Neural progenitor cell (in vitro differentiated cells): ENCODE measurements at regions not wholly inside any gene's neighbourhood (a gene's known extent, or its start where the extent isn't known, plus 50 kb on each side); places are given as distances from the start of the nearest gene placed in this dataset.

Experiments used
- DNase-seq: peaks from one replicate; pipeline ENCODE4 v3.0.0-alpha.2; 2016; ENCODE audit warnings: low spot score
- H2AFZ ChIP-seq: fragments of 200-600 bp; sonication (generic); replicated peaks from 2 replicates; pipeline ENCODE4 v1.6.1; 2016; ENCODE audit warnings: antibody characterized with exemption
- H3F3A ChIP-seq: fragments of 200-600 bp; sonication (generic); 2 replicates; pipeline ENCODE4 v1.6.1; 2016; ENCODE audit warnings: antibody characterized with exemption, low read depth
- H3K27ac ChIP-seq: fragments of 200-600 bp; sonication (generic); 2 replicates; pipeline ENCODE4 v1.5.1; 2016; ENCODE audit warnings: mild to moderate bottlenecking
- H3K27me3 ChIP-seq: fragments of 200-600 bp; sonication (generic); 2 replicates; pipeline ENCODE4 v1.6.1; 2016; ENCODE audit warnings: mild to moderate bottlenecking, moderate library complexity
- H3K36me3 ChIP-seq: fragments of 200-600 bp; sonication (generic); 2 replicates; pipeline ENCODE4 v1.5.1; 2016
- H3K4me1 ChIP-seq: fragments of 200-600 bp; sonication (generic); 2 replicates; pipeline ENCODE4 v1.6.1; 2016; ENCODE audit warnings: mixed run types
- H3K4me2 ChIP-seq: fragments of 200-600 bp; sonication (generic); 2 replicates; pipeline ENCODE4 v1.6.1; 2016
- H3K4me3 ChIP-seq: fragments of 200-600 bp; sonication (generic); 2 replicates; pipeline ENCODE4 v1.5.1; 2016
- H3K79me2 ChIP-seq: fragments of 200-600 bp; sonication (generic); 2 replicates; pipeline ENCODE4 v1.6.1; 2016; ENCODE audit warnings: low read depth
- H3K9ac ChIP-seq: fragments of 200-600 bp; sonication (generic); 2 replicates; pipeline ENCODE4 v1.6.1; 2016
- H3K9me3 ChIP-seq: fragments of 200-600 bp; sonication (generic); 2 replicates; pipeline ENCODE4 v1.5.1; 2016; ENCODE audit warnings: low read depth
- H4K20me1 ChIP-seq: fragments of 200-600 bp; sonication (generic); 2 replicates; pipeline ENCODE4 v1.6.1; 2016; ENCODE audit warnings: low read depth
- H3K27ac Mint-ChIP-seq: 3 replicates; pipeline ENCODE4 v1.8.0; 2021; ENCODE audit warnings: mixed read lengths
- H3K27me3 Mint-ChIP-seq: 2 replicates; pipeline ENCODE4 v1.8.0; 2022; ENCODE audit warnings: low read depth, mild to moderate bottlenecking, inconsistent platforms, moderate library complexity, mixed read lengths; ENCODE audit not compliant: insufficient read depth
- H3K36me3 Mint-ChIP-seq: 3 replicates; pipeline ENCODE4 v1.8.0; 2021; ENCODE audit warnings: mixed read lengths
- H3K4me1 Mint-ChIP-seq: 3 replicates; pipeline ENCODE4 v1.8.0; 2021; ENCODE audit warnings: mixed read lengths
- H3K4me3 Mint-ChIP-seq: 3 replicates; pipeline ENCODE4 v1.8.0; 2021; ENCODE audit warnings: mild to moderate bottlenecking, moderate library complexity, mixed read lengths
- H3K9me3 Mint-ChIP-seq: 3 replicates; pipeline ENCODE4 v1.8.0; 2020; ENCODE audit warnings: mixed read lengths
- CTCF ChIP-seq: fragments of 200-600 bp; sonication (generic); IDR thresholded peaks from 2 replicates; pipeline ENCODE4 v1.5.1; 2017; ENCODE audit warnings: antibody characterized with exemption, mild to moderate bottlenecking
- EZH2 ChIP-seq: fragments of 200-600 bp; sonication (generic); IDR thresholded peaks from 2 replicates; pipeline ENCODE4 v1.6.1; 2017; ENCODE audit warnings: antibody characterized with exemption, mild to moderate bottlenecking, moderate library complexity
- EZH2phosphoT487 ChIP-seq: fragments of 200-600 bp; sonication (generic); IDR thresholded peaks from 2 replicates; pipeline ENCODE4 v1.6.1; 2017; ENCODE audit warnings: antibody characterized with exemption

- Histone ChIP-seq H3K79me2 (peaks cover under 1% of the 10 kb centered on the region), H3K4me3 (no peak overlapping the region), H3K4me1 (peaks cover 14% of the 10 kb centered on the region), H3F3A (peaks cover 12% of the 10 kb centered on the region), H2AFZ (no peak overlapping the region), H3K4me2 (no peak overlapping the region), H3K9me3 (peaks cover 5% of the 10 kb centered on the region), H3K27me3 (no peaks in the 10 kb centered on the region), H3K9ac (no peak overlapping the region), H3K27ac (no peak overlapping the region), H3K36me3 (no peaks in the 10 kb centered on the region), H4K20me1 (no peaks in the 10 kb centered on the region)
- peaks cover 8% of the 10 kb centered on the region for H3K27me3 Mint-ChIP-seq
- no peak for TF ChIP-seq EZH2
- no peak for TF ChIP-seq EZH2phosphoT487
- TF ChIP-seq CTCF: no peak
- H3K9me3 Mint-ChIP-seq: peaks cover 7% of the 10 kb centered on the region
- H3K4me1 Mint-ChIP-seq: peaks cover 25% of the 10 kb centered on the region
- peaks cover 5% of the 10 kb centered on the region for H3K36me3 Mint-ChIP-seq
- no peak overlapping the region for H3K27ac Mint-ChIP-seq
- no peak overlapping the region for H3K4me3 Mint-ChIP-seq
- no peak for DNase-seq
Observed at GRCh38 chr16:14324581-14324980, 253.5 kb downstream of the MRTFB start.

GRCh38 chr16:14322186-14322585, 251.1 kb downstream of the MRTFB start:
- H3K36me3 Mint-ChIP-seq: no peaks in the 10 kb centered on the region
- no peaks in the 10 kb centered on the region for H3K27me3 ChIP-seq
- no peak overlapping the region for H3K9ac ChIP-seq
- no peak for DNase-seq
- H4K20me1 ChIP-seq: no peaks in the 10 kb centered on the region
- H3K27me3 Mint-ChIP-seq: peaks cover 9% of the 10 kb centered on the region
- peaks cover 12% of the 10 kb centered on the region for H3F3A ChIP-seq
- H3K4me1 Mint-ChIP-seq: peaks cover 32% of the 10 kb centered on the region
- H3K9me3 Mint-ChIP-seq: no peaks in the 10 kb centered on the region
- H3K27ac ChIP-seq: no peak overlapping the region
- no peaks in the 10 kb centered on the region for H3K36me3 ChIP-seq
- peaks cover 6% of the 10 kb centered on the region for H3K79me2 ChIP-seq
- no peak overlapping the region for H2AFZ ChIP-seq
- H3K4me3 ChIP-seq: no peak overlapping the region
- TF ChIP-seq CTCF: no peak
- no peak for TF ChIP-seq EZH2
- TF ChIP-seq EZH2phosphoT487: no peak
- no peak overlapping the region for H3K4me2 ChIP-seq
- no peak overlapping the region for H3K27ac Mint-ChIP-seq
- H3K4me3 Mint-ChIP-seq: no peak overlapping the region
- no peaks in the 10 kb centered on the region for H3K9me3 ChIP-seq
- peaks cover 14% of the 10 kb centered on the region for H3K4me1 ChIP-seq

GRCh38 chr16:14321542-14321941, 250.4 kb downstream of the MRTFB start:
- H3K27me3 ChIP-seq: no peaks in the 10 kb centered on the region
- no peaks in the 10 kb centered on the region for H3K36me3 ChIP-seq
- H3K9me3 ChIP-seq: no peaks in the 10 kb centered on the region
- no peak overlapping the region for H3K27ac ChIP-seq
- Mint-ChIP-seq H3K4me1 (peaks cover 32% of the 10 kb centered on the region), H3K36me3 (no peaks in the 10 kb centered on the region), H3K27me3 (peaks cover 9% of the 10 kb centered on the region), H3K27ac (no peak overlapping the region), H3K9me3 (no peaks in the 10 kb centered on the region), H3K4me3 (no peak overlapping the region)
- no peak for DNase-seq
- H4K20me1 ChIP-seq: no peaks in the 10 kb centered on the region
- no peak overlapping the region for H2AFZ ChIP-seq
- H3K4me3 ChIP-seq: no peak overlapping the region
- TF ChIP-seq EZH2phosphoT487: no peak
- no peak for TF ChIP-seq EZH2
- no peak for TF ChIP-seq CTCF
- H3K9ac ChIP-seq: no peak overlapping the region
- H3K79me2 ChIP-seq: peaks cover 7% of the 10 kb centered on the region
- H3K4me2 ChIP-seq: no peak overlapping the region
- peaks cover 12% of the 10 kb centered on the region for H3K4me1 ChIP-seq
- H3F3A ChIP-seq: peaks cover 12% of the 10 kb centered on the region
